ENCODE measurements at regions not wholly inside any gene's neighbourhood (a gene's known extent, or its start where the extent isn't known, plus 50 kb on each side); places are given as distances from the start of the nearest gene placed in this dataset.
"Not testable (repeated sequence)": the region's sequence is repeated elsewhere in the genome, so short reads cannot be mapped to it uniquely, and the experiment has no call there.

- Histone ChIP-seq H3K4me1 (ENCODE audit: control insufficient read depth in 2 of 2, insufficient read depth in 2 of 2, low read length in 2 of 2) (no peaks in the 10 kb centered on the region), H3K4me3 (ENCODE audit: low read length in 2 of 2) (no peak overlapping the region), H3K27me3 (ENCODE audit: control insufficient read depth in 2 of 2, insufficient read depth in 1 of 2, low read length in 1 of 2) (no peaks in the 10 kb centered on the region), H3K36me3 (ENCODE audit: control insufficient read depth in 2 of 2, insufficient read depth in 2 of 2, low read length in 1 of 2) (no peaks in the 10 kb centered on the region), H3K27ac (ENCODE audit: low read depth in 1 of 2, low read length in 1 of 2) (no peak overlapping the region), H3K9me3 (ENCODE audit: control insufficient read depth in 2 of 2, insufficient read depth in 1 of 2, low read length in 1 of 2) (no peaks in the 10 kb centered on the region)
- DNase-seq (ENCODE audit: low read depth in 6 of 9, low spot score in 9 of 9) = no peak
- WGBS = 92% methylated on average over 5 of the region's 5 CpGs
Observed at GRCh38 chr7:9023675-9024294, 590.4 kb downstream of the NXPH1 start.

DNA sequence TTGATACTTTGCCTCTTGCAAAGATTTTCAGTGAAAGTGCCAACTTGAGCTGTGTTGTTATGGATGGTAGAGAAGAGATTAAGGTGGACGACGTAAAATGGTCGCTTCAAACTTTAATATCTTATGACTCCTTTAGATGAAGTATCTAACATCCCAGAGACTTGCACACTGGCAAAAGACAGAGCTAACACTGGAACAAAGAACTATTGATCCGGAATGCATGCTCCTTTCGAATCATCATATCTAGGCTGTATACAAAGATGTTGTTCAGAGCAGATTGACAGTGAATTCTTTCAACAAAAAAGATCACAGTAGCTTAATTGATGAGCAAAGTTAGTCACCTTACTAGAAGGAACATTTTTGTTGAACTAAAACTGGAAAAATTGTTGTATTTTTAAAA lies 592.7 kb downstream of the NXPH1 start:
- Histone ChIP-seq H3K27ac (ENCODE audit: low read depth in 1 of 2, low read length in 1 of 2) (no peak overlapping the region), H3K4me1 (ENCODE audit: control insufficient read depth in 2 of 2, insufficient read depth in 2 of 2, low read length in 2 of 2) (no peaks in the 10 kb centered on the region), H3K9me3 (ENCODE audit: control insufficient read depth in 2 of 2, insufficient read depth in 1 of 2, low read length in 1 of 2) (no peaks in the 10 kb centered on the region), H3K4me3 (ENCODE audit: low read length in 2 of 2) (no peak overlapping the region), H3K36me3 (ENCODE audit: control insufficient read depth in 2 of 2, insufficient read depth in 2 of 2, low read length in 1 of 2) (no peaks in the 10 kb centered on the region), H3K27me3 (ENCODE audit: control insufficient read depth in 2 of 2, insufficient read depth in 1 of 2, low read length in 1 of 2) (no peaks in the 10 kb centered on the region)
- DNase-seq (ENCODE audit: low read depth in 6 of 9, low spot score in 9 of 9) = no peak
- WGBS = 98% methylated on average over 5 of the region's 5 CpGs

DNA sequence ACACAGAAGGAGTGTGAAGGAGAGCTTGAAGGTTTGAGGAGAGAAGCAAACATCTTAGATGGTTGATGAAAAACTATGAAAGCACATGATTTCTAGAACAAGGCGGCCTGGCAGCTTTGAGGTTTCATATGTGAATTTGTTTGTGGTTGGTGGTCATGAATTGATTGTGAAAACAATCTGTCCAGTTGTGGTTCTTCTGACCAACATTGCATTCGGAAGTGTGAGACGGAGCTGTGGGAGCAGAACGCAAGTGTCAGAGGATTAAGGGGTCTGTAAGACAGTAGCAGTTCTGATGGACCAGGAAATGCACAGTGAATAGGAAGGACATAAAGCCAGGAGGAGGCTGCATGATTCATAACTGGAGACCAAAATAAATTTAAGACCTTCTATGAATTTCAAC lies 594.6 kb downstream of the NXPH1 start:
- no peaks in the 10 kb centered on the region for H3K36me3 ChIP-seq (ENCODE audit: control insufficient read depth in 2 of 2, insufficient read depth in 2 of 2, low read length in 1 of 2)
- H3K4me3 ChIP-seq (ENCODE audit: low read length in 2 of 2) = no peak overlapping the region

DNA sequence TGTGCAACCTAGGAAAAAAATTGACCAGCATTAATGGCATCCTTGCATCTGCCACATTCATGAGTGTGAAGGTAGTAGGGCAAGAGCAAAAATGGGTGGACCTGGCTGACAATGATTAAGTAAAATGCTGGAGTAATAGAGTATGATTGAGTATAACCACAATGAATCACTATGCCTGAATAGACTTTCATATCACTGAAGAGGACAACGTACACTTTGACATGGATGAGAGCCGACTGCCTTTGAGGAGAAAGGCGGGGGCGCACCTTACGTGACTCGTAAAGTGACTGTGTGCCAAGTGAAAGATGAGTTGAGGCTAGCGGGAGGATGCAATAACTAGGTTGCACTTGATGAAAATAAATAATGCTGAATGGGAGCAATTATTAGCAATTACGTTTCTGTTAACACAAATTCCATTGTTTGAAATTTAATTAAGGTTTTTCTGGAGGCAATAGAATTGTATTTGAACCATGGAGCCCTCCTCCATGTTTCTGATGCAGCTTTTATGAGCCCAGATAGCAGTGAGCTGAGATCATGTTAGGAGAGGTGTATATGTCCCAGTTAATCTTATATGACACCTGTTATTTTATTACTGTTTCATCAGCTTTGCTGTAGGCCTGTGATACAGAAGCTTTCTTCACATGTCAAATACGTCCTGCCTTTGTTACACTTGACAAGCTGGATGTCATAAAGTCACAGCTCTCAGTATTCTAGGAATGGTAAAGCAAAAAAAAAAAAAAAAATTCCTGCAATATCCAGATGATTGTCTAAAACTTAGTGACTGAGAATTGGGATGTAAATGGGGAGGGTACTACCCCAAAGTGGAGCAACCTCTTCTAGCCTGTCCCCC lies 596.5 kb downstream of the NXPH1 start:
- DNase-seq (ENCODE audit: low read depth in 6 of 9, low spot score in 9 of 9) = no peak
- H3K4me3 ChIP-seq (ENCODE audit: low read length in 2 of 2) = no peak overlapping the region
- no peaks in the 10 kb centered on the region for H3K27me3 ChIP-seq (ENCODE audit: control insufficient read depth in 2 of 2, insufficient read depth in 1 of 2, low read length in 1 of 2)
- no peaks in the 10 kb centered on the region for H3K9me3 ChIP-seq (ENCODE audit: control insufficient read depth in 2 of 2, insufficient read depth in 1 of 2, low read length in 1 of 2)
- no peaks in the 10 kb centered on the region for H3K36me3 ChIP-seq (ENCODE audit: control insufficient read depth in 2 of 2, insufficient read depth in 2 of 2, low read length in 1 of 2)
- H3K27ac ChIP-seq (ENCODE audit: low read depth in 1 of 2, low read length in 1 of 2) = no peak overlapping the region
- no peaks in the 10 kb centered on the region for H3K4me1 ChIP-seq (ENCODE audit: control insufficient read depth in 2 of 2, insufficient read depth in 2 of 2, low read length in 2 of 2)
- 87% methylated on average over 9 of the region's 9 CpGs for WGBS

More for the DNA sequence above, 594.6 kb downstream of the NXPH1 start:
- Histone ChIP-seq H3K27ac (ENCODE audit: low read depth in 1 of 2, low read length in 1 of 2) (no peak overlapping the region), H3K9me3 (ENCODE audit: control insufficient read depth in 2 of 2, insufficient read depth in 1 of 2, low read length in 1 of 2) (no peaks in the 10 kb centered on the region), H3K27me3 (ENCODE audit: control insufficient read depth in 2 of 2, insufficient read depth in 1 of 2, low read length in 1 of 2) (no peaks in the 10 kb centered on the region), H3K4me1 (ENCODE audit: control insufficient read depth in 2 of 2, insufficient read depth in 2 of 2, low read length in 2 of 2) (no peaks in the 10 kb centered on the region)
- no peak for DNase-seq (ENCODE audit: low read depth in 6 of 9, low spot score in 9 of 9)
- WGBS = 85% methylated on average over 4 of the region's 4 CpGs

- WGBS = 95% methylated on average over 2 of the region's 2 CpGs
Observed at GRCh38 chr7:9030976-9031375, 597.6 kb downstream of the NXPH1 start.

DNA sequence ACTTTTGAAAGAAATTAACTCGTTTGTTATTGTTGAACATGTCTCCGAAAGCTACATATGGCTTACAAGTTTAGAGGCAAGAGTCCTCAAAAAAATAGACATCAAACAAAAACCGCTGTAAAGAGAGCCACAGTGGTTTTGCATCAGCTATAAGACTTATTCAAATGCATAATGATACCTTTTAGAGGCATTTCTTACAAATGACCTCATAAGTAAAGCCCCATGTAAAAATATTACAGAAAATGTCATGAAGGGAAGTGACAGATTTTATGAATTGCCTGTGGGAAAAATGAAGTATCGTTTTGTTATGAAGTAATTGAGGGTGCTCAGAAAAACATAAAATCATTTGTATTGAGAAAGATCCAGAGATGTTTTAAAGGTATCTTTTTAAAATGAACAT lies 598.0 kb downstream of the NXPH1 start:
- H3K27ac ChIP-seq (ENCODE audit: low read depth in 1 of 2, low read length in 1 of 2) = no peak overlapping the region
- no peaks in the 10 kb centered on the region for H3K36me3 ChIP-seq (ENCODE audit: control insufficient read depth in 2 of 2, insufficient read depth in 2 of 2, low read length in 1 of 2)
- DNase-seq (ENCODE audit: low read depth in 6 of 9, low spot score in 9 of 9) = no peak
- H3K9me3 ChIP-seq (ENCODE audit: control insufficient read depth in 2 of 2, insufficient read depth in 1 of 2, low read length in 1 of 2) = no peaks in the 10 kb centered on the region
- 90% methylated on average over 4 of the region's 4 CpGs for WGBS
- H3K4me1 ChIP-seq (ENCODE audit: control insufficient read depth in 2 of 2, insufficient read depth in 2 of 2, low read length in 2 of 2) = no peaks in the 10 kb centered on the region
- H3K4me3 ChIP-seq (ENCODE audit: low read length in 2 of 2) = no peak overlapping the region
- no peaks in the 10 kb centered on the region for H3K27me3 ChIP-seq (ENCODE audit: control insufficient read depth in 2 of 2, insufficient read depth in 1 of 2, low read length in 1 of 2)

More at GRCh38 chr7:9030976-9031375, 597.6 kb downstream of the NXPH1 start:
- H3K9me3 ChIP-seq (ENCODE audit: control insufficient read depth in 2 of 2, insufficient read depth in 1 of 2, low read length in 1 of 2) = no peaks in the 10 kb centered on the region
- no peaks in the 10 kb centered on the region for H3K36me3 ChIP-seq (ENCODE audit: control insufficient read depth in 2 of 2, insufficient read depth in 2 of 2, low read length in 1 of 2)
- H3K27ac ChIP-seq (ENCODE audit: low read depth in 1 of 2, low read length in 1 of 2) = no peak overlapping the region
- DNase-seq (ENCODE audit: low read depth in 6 of 9, low spot score in 9 of 9) = no peak
- no peaks in the 10 kb centered on the region for H3K4me1 ChIP-seq (ENCODE audit: control insufficient read depth in 2 of 2, insufficient read depth in 2 of 2, low read length in 2 of 2)
- no peak overlapping the region for H3K4me3 ChIP-seq (ENCODE audit: low read length in 2 of 2)
- no peaks in the 10 kb centered on the region for H3K27me3 ChIP-seq (ENCODE audit: control insufficient read depth in 2 of 2, insufficient read depth in 1 of 2, low read length in 1 of 2)

GRCh38 chr7:9036080-9036479 lies 602.7 kb downstream of the NXPH1 start:
- H3K27ac ChIP-seq (ENCODE audit: low read depth in 1 of 2, low read length in 1 of 2) = no peak overlapping the region
- H3K9me3 ChIP-seq (ENCODE audit: control insufficient read depth in 2 of 2, insufficient read depth in 1 of 2, low read length in 1 of 2) = no peaks in the 10 kb centered on the region
- 90% methylated on average over 3 of the region's 3 CpGs for WGBS
- H3K36me3 ChIP-seq (ENCODE audit: control insufficient read depth in 2 of 2, insufficient read depth in 2 of 2, low read length in 1 of 2) = no peaks in the 10 kb centered on the region
- DNase-seq (ENCODE audit: low read depth in 6 of 9, low spot score in 9 of 9) = no peak
- no peaks in the 10 kb centered on the region for H3K4me1 ChIP-seq (ENCODE audit: control insufficient read depth in 2 of 2, insufficient read depth in 2 of 2, low read length in 2 of 2)
- no peaks in the 10 kb centered on the region for H3K27me3 ChIP-seq (ENCODE audit: control insufficient read depth in 2 of 2, insufficient read depth in 1 of 2, low read length in 1 of 2)
- H3K4me3 ChIP-seq (ENCODE audit: low read length in 2 of 2) = no peak overlapping the region

GRCh38 chr7:9071160-9071762 lies 637.9 kb downstream of the NXPH1 start:
- Histone ChIP-seq H3K4me1 (ENCODE audit: control insufficient read depth in 2 of 2, insufficient read depth in 2 of 2, low read length in 2 of 2) (no peaks in the 10 kb centered on the region), H3K27ac (ENCODE audit: low read depth in 1 of 2, low read length in 1 of 2) (no peak overlapping the region), H3K27me3 (ENCODE audit: control insufficient read depth in 2 of 2, insufficient read depth in 1 of 2, low read length in 1 of 2) (no peaks in the 10 kb centered on the region), H3K9me3 (ENCODE audit: control insufficient read depth in 2 of 2, insufficient read depth in 1 of 2, low read length in 1 of 2) (no peaks in the 10 kb centered on the region), H3K36me3 (ENCODE audit: control insufficient read depth in 2 of 2, insufficient read depth in 2 of 2, low read length in 1 of 2) (no peaks in the 10 kb centered on the region), H3K4me3 (ENCODE audit: low read length in 2 of 2) (no peak overlapping the region)
- WGBS = 93% methylated on average over 4 of the region's 4 CpGs
- no peak for DNase-seq (ENCODE audit: low read depth in 6 of 9, low spot score in 9 of 9)

DNA sequence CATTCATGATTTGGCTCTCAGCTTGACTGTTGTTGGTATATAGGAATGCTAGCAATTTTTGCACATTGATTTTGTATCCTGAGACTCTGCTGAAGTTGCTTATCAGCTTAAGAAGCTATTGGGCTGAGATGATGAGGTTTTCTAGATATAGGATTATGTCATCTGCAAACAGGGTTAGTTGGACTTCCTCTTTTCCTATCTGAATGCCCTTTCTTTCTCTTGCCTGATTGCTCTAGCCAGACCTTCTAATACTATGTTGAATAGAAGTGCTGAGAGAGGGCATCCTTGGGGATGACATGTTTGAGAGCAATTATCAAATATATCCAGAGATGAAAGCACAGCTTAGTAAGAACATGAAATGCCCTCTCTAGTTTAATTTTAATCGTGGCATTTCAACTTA lies 642.4 kb downstream of the NXPH1 start:
- H3K9me3 ChIP-seq (ENCODE audit: control insufficient read depth in 2 of 2, insufficient read depth in 1 of 2, low read length in 1 of 2); DNase-seq (ENCODE audit: low read depth in 6 of 9, low spot score in 9 of 9); H3K27me3 ChIP-seq (ENCODE audit: control insufficient read depth in 2 of 2, insufficient read depth in 1 of 2, low read length in 1 of 2); H3K4me1 ChIP-seq (ENCODE audit: control insufficient read depth in 2 of 2, insufficient read depth in 2 of 2, low read length in 2 of 2); H3K4me3 ChIP-seq (ENCODE audit: low read length in 2 of 2); H3K36me3 ChIP-seq (ENCODE audit: control insufficient read depth in 2 of 2, insufficient read depth in 2 of 2, low read length in 1 of 2); H3K27ac ChIP-seq (ENCODE audit: low read depth in 1 of 2, low read length in 1 of 2): not testable (repeated sequence)
- WGBS = 92% methylated on average over 1 of the region's 1 CpG
